ENCODE measurements at regions not wholly inside any gene's neighbourhood (a gene's known extent, or its start where the extent isn't known, plus 50 kb on each side); places are given as distances from the start of the nearest gene placed in this dataset.

- TF ChIP-seq CTCF (IDR thresholded peaks at IDR 0.05), result no peak
- TF ChIP-seq POLR2A (IDR thresholded peaks at IDR 0.05), result no peak
Measured at GRCh38 chr4:75385106-75385505, 129.1 kb downstream of the RCHY1 start.

Measured in heart left ventricle (tissue), 13 donors.